ENCODE measurements at regions not wholly inside any gene's neighbourhood (a gene's known extent, or its start where the extent isn't known, plus 50 kb on each side); places are given as distances from the start of the nearest gene placed in this dataset.

DNA sequence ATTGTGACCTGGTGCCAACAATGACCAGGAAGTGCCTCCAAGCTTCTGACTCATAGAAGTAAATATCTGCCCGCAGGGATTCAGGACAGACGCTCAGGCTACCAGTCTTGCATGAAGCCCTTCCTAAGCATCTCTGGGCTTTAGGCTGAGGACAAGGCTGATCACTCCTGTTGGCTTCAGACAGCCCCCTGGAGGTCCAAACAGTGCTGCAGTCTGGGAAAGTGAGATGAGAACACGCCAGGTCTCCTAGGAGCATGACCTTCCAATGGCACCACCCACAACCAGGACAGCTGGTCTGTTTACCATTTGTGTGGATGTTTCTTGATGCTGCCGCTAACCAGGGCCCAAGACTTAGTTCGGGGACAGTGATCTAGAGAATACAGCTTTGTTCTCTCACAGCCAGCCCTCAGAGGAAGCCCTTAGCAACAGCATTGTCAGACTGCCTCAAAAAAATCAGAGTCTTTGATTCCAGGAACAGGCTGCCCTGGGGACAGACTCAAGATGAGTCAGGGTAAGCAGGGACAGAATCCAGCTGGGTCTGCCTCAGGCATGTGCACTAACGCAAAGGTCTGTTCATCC is 111.2 kb downstream of the ZNF280B start:
- no peak for DNase-seq

- no peak for DNase-seq
Observed at GRCh38 chr22:22397875-22398524, 110.5 kb downstream of the ZNF280B start.

DNA sequence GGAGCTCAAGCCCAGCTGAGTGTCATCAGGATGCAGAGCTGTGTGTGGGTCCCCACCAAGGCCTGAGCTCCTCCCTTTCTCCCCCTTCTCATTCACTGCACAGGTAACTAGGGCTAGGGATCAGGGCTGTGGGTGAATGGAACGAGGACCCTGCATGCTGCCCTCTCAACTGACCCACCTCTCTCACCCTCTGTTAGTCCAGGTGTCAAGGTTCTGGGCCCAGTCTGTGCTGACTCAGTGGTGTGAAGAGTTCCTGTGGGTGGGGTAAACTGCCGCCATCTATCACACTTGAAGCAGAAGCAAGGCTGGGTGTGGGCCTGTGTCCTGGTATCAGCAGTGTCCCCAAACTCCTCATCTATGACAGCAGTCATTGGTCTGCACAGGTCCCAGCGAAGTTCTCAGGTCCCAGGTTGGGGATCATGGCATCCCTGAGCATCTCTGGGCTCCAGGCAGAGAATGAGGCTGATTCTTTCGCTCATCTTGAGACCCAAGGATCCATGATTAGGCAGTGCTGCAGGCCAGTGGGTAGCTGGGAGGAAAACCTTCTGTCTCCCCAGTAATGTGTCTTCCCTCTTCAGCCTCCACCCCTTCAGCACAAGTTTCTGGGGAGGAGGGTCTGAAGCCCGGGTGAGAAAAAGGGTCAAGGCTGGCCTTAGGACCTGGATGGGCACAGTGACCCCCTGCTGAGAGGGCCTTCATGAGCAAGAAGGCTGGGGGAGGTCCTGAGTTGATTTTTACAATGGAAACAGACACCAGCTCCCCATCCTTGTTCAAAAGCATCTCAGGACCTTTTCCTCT is 109.8 kb downstream of the ZNF280B start:
- DNase-seq, result no peak

DNA sequence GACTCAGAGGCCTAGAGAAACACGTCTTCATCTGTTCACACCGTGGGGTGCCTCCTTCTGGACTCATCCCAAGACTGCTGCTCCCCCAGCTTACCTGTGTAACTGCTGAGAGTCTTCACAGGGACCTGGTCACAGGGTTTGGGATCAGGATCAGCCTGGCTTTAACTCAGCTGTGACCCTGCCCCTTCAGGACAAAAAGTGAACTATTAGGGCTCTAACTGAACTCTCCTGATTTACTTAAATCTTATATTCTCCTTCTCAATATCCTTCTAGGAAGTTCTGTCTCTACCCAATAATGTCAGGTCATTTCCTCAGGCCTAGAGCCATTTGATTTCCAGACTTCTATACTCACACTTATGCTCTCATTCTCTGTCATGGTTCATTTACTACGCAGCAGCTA is 108.4 kb downstream of the ZNF280B start:
- no peak for DNase-seq

DNA sequence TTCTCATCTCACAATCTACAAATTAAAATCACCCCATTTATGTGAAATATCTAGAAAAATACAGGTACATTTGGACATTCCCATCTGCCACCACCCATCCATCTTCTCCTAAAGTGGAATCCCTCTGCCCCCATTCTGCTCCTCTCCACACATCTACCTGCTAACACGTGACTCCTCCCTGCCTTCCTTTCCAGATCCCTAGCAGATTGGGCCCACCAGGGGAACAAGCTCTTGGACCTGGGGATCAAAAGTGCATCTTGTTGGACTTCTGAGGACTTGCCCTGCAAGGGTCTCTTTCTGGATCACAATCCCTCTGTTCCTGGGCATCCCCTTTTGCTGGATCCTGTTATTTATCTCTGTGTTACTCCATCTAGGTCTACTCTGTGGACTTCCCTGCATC is 107.6 kb downstream of the ZNF280B start:
- no peak for DNase-seq

- DNase-seq, result no peak
Observed at GRCh38 chr22:22401381-22401780, 107.2 kb downstream of the ZNF280B start.

- DNase-seq, result no peak
Observed at GRCh38 chr22:22403306-22403705, 105.2 kb downstream of the ZNF280B start.

DNA sequence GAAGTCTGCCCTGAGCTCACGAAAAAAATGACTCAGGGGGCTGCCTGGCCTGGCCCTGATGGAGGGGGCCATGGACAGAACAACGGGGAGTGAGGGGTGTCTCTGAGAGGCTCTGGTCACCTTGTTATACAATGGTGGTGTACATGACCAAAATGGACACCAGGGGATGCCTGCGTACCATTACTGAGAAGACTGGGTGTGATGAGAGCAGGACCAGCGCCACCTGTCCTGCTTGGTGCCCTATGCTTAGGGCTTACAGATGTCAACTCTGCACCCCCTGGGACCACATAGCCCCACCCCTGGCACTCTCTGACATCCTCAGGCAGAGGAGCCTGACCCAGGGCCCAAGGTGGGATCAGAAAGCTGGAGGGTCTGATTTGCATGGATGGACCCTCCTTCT is 104.8 kb downstream of the ZNF280B start:
- DNase-seq, result no peak

- DNase-seq, result no peak
Observed at GRCh38 chr22:22404598-22405284, 103.8 kb downstream of the ZNF280B start.

- no peak for DNase-seq
Observed at GRCh38 chr22:22406445-22407027, 102.0 kb downstream of the ZNF280B start.

DNA sequence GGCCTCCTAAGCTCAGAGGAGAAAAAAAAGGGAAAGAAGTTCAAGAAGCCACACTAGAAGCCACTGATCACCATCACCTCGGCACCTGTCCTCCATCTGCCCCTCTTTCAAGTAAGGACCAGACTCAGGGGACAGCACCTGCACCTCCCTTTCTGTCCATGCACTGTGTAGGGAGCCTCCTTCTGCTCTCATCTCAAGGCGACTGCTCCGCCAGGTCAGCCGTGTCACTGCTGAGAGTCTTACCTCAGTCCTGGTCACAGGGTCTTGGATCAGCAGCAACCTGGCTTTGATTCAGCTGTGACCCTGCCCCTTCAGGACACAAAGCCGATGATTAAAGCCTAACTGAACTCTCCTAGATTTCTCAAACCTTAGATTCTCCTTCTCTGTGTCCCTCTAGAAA is 101.5 kb downstream of the ZNF280B start:
- DNase-seq, result no peak

- DNase-seq, result no peak
Observed at GRCh38 chr22:22408269-22408668, 100.3 kb downstream of the ZNF280B start.

- DNase-seq, result no peak
Observed at GRCh38 chr22:22408731-22409696, 99.5 kb downstream of the ZNF280B start.

DNA sequence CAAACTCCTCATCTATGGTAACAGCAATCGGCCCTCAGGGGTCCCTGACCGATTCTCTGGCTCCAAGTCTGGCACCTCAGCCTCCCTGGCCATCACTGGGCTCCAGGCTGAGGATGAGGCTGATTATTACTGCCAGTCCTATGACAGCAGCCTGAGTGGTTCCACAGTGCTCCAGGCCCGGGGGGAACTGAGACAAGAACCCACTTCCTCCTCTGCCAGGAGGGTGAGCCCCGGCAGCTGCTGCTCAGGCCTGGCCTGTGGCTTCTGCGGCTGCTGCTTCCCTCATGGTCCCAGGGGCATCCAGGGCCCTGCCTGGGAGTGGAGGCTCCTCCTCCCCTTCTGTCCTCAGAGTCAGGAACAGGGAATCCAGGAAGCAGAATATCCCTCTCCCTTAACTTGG is 98.4 kb downstream of the ZNF280B start:
- peak; percentile 18 for DNase-seq

GRCh38 chr22:22410677-22411076 is 97.9 kb downstream of the ZNF280B start:
- DNase-seq, result no peak

- DNase-seq, result no peak
Observed at GRCh38 chr22:22414266-22414665, 94.3 kb downstream of the ZNF280B start.

- no peak for DNase-seq
Observed at GRCh38 chr22:22417495-22418162, 90.9 kb downstream of the ZNF280B start.

DNA sequence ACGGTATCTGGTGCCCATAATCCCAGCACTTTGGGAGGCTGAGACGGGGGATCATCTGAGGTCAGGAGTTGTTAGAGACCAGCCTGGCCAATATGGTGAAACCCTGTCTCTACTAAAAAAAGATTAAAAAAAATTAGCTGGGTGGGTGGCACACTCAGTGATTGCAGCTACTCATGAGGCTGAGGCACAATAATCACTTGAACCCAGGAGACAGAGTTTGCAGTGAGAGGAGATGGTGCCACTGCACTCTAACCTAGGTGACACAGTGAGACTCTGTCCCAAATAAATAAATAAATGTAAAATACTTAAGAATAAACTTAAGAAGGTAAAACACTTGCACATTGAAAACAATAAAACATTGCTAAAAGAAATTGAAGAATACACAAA is 90.4 kb downstream of the ZNF280B start:
- DNase-seq, result no peak

DNA sequence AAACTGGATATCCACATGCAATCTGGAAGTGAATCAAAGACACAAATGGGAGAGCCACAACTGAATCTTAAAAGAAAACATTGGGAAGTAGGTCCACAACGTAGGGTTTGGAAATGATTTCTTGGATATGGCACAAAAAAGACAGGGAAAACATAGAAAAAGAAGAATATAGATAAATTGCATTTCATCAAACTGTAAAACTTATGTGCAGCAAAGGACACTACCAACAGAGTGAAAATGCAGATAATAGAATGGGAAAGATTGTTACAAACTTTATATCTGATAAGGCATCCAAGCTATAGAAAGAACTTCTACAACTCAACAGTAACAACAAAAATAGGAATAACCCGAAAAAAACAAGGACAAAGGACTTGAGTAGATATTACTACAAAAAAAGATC is 89.6 kb downstream of the ZNF280B start:
- DNase-seq, result no peak

DNA sequence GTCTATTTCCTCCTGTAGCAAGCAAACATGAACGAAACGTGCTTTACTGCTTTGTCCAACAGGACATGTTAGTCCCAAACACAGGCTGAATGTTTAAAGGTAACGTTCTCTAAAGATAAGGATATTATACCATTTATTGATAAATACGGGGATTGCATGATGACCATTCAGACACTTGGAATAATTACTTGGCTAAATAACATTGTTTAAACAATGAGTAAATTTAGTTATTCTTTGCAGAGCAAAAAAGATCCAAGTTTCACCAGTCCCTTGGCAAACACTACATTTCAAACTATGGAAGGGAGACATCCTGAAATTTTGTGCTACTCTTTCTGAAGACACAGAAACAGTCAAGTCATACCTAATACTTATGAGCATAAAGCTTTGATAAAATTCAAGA is 88.0 kb downstream of the ZNF280B start:
- DNase-seq, result no peak

- no peak for DNase-seq
Observed at GRCh38 chr22:22421392-22421791, 87.2 kb downstream of the ZNF280B start.
